CD4-positive, alpha-beta memory T cell (primary cell): ENCODE measurements at regions not wholly inside any gene's neighbourhood (a gene's known extent, or its start where the extent isn't known, plus 50 kb on each side); places are given as distances from the start of the nearest gene placed in this dataset.
A peak's percentile ranks its signal among the peaks of the same experiment; 100 is the strongest.
"Not testable (repeated sequence)": the region's sequence is repeated elsewhere in the genome, so short reads cannot be mapped to it uniquely, and the experiment has no call there.

Source experiments
- CTCF ChIA-PET: fragments of 350-600 bp; sonication (Branson Sonifier 250); formaldehyde crosslinking; loops from one replicate; lab custom pipeline; 2021; ENCODE audit warnings: inconsistent platforms; ENCODE audit not compliant: partially characterized antibody; lab: Charles Lee
- POLR2A ChIA-PET: fragments of 350-600 bp; sonication (Branson Sonifier 250); formaldehyde crosslinking; loops from one replicate; lab custom pipeline; 2021; ENCODE audit not compliant: partially characterized antibody; lab: Charles Lee
- DNase-seq, 5 donors: peaks; one replicate each; pipeline versions ENCODE4 v3.0.0 to v3.0.0-alpha.2; 2020 to 2022; ENCODE audit warnings: mixed read lengths in 1 of 5
- H3K27ac ChIP-seq: one replicate; pipeline ENCODE4 v1.7.0; 2013; ENCODE audit warnings: low read depth, low read length
- H3K27me3 ChIP-seq: 2 replicates; pipeline ENCODE4 v1.7.0; 2013; ENCODE audit warnings: mild to moderate bottlenecking, low read length, moderate library complexity; ENCODE audit not compliant: insufficient read depth
- H3K36me3 ChIP-seq: 2 replicates; pipeline ENCODE4 v1.7.0; 2013; ENCODE audit warnings: mild to moderate bottlenecking, low read length, moderate library complexity; ENCODE audit not compliant: insufficient read depth
- H3K4me1 ChIP-seq: 2 replicates; pipeline ENCODE4 v1.7.0; 2013; ENCODE audit warnings: mild to moderate bottlenecking, low read length, moderate library complexity; ENCODE audit not compliant: insufficient read depth
- H3K4me3 ChIP-seq, 2 donors: one replicate each; pipeline ENCODE4 v1.7.0; 2013; ENCODE audit warnings: low read length in 2 of 2, mild to moderate bottlenecking in 1 of 2
- H3K9me3 ChIP-seq, 2 donors: one replicate each; pipeline ENCODE4 v1.7.0; 2013; ENCODE audit warnings: low read length in 2 of 2, control low read depth in 1 of 2; ENCODE audit not compliant: control insufficient read depth in 1 of 2
- H3K27ac Mint-ChIP-seq, 7 donors: one replicate each; pipeline ENCODE4 v1.8.0; 2020 to 2021; ENCODE audit warnings: mixed read lengths in 7 of 7, mild to moderate bottlenecking in 6 of 7, inconsistent platforms in 3 of 7, moderate library complexity in 3 of 7
- H3K27me3 Mint-ChIP-seq, 2 donors: one replicate each; pipeline ENCODE4 v1.8.0; 2020 to 2021; ENCODE audit warnings: mixed read lengths in 2 of 2
- H3K36me3 Mint-ChIP-seq, 2 donors: one replicate each; pipeline ENCODE4 v1.8.0; 2020 to 2021; ENCODE audit warnings: mixed read lengths in 2 of 2, inconsistent platforms in 1 of 2, mild to moderate bottlenecking in 1 of 2
- H3K4me1 Mint-ChIP-seq, 4 donors: one replicate each; pipeline ENCODE4 v1.8.0; 2020 to 2021; ENCODE audit warnings: mixed read lengths in 4 of 4, mild to moderate bottlenecking in 1 of 4
- H3K4me3 Mint-ChIP-seq, 8 donors: one replicate each; pipeline ENCODE4 v1.8.0; 2020 to 2021; ENCODE audit warnings: mixed read lengths in 8 of 8, mild to moderate bottlenecking in 7 of 8, moderate library complexity in 6 of 8, inconsistent platforms in 3 of 8
- H3K9me3 Mint-ChIP-seq, 8 donors: one replicate each; pipeline ENCODE4 v1.8.0; 2020 to 2021; ENCODE audit warnings: mixed read lengths in 8 of 8, mild to moderate bottlenecking in 5 of 8, inconsistent platforms in 3 of 8, moderate library complexity in 1 of 8
- intact Hi-C: fragments of 100-400 bp; cut with micrococcal nuclease; formaldehyde crosslinking; loops from one replicate; pipeline ENCODE4 v1.15.1; 2023

DNA sequence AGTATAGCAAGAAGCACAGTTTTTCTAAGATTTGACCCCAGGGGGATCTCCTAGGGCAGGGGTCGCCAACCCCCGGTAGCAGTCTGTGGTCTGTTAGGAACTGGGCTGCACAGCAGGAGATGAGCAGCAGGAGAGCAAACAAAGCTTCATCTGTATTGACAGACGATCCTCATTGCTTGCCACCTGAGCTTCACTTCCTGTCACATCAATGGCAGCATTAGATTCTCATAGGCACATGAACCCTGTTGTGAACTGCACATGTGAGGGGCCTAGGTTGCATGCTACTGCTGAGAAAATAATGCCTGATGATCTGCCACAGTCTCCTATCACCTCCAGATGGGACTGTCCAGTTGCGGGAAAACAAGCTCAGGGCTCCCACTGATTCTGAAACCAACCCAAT lies 136.2 kb downstream of the RGPD3 start:
- ChIA-PET CTCF (no interaction called here), POLR2A (no interaction called here)
- no peaks in the 10 kb centered on the region for H3K36me3 ChIP-seq
- H3K4me3 Mint-ChIP-seq, result peak overlapping the region in 3 of 8 donors; percentile 5 to 68 (median 32)
- H3K36me3 Mint-ChIP-seq, result no peaks in the 10 kb centered on the region
- no peak overlapping the region for H3K4me3 ChIP-seq
- no peaks in the 10 kb centered on the region for H3K9me3 ChIP-seq
- intact Hi-C loops, result no loop called here
- H3K27ac Mint-ChIP-seq, result peak overlapping the region in 2 of 7 donors; percentile 2 to 54
- H3K27ac ChIP-seq, result no peak overlapping the region
- peaks cover 1 to 2% of the 10 kb centered on the region in 2 donors for H3K27me3 Mint-ChIP-seq
- H3K4me1 Mint-ChIP-seq, result peaks cover 3 to 9% (median 5%) of the 10 kb centered on the region in 4 donors
- no peak for DNase-seq
- peaks cover 0 to 3% (median 0%) of the 10 kb centered on the region in 8 donors for H3K9me3 Mint-ChIP-seq
- no peaks in the 10 kb centered on the region for H3K4me1 ChIP-seq
- no peaks in the 10 kb centered on the region for H3K27me3 ChIP-seq

DNA sequence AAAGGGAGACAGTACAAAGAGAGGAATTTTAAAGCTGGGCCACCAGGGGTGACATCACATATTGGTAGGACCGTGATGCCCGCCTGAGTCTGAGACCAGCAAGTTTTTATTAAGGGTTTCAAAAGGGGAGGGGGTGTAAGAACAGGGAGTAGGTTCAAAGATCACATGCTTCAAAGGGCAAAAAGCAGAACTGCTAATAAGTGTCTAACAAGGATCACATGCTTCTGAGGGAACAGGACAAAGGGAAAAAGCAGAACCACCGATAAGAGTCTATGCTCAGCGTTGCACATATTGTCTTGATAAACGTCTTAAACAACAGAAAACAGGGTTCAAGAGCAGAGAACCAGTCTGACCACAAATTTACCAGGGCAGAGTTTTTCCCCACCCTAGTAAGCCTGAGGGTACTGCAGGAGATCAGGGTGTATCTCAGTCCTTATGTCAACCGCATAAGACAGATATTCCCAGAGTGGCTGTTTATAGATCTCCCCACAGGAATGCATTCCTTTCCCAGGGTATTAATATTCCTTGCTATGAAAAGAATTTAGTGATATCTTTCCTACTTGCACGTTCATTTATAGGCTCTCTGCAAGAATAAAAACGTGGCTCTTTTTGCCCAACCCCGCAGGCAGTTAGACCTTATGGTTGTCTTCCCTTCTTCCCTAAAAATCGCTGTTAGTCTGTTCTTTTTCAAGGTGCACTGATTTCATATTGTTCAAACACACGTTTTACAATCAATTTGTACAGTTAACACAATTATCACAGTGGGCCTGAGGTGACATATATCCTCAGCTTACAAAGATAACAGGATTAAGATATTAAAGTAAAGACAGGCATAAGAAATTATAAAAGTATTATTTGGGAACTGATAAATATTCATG lies 136.5 kb upstream of the UXS1 start:
- H3K27ac Mint-ChIP-seq, H3K27ac ChIP-seq, H3K9me3 Mint-ChIP-seq, H3K4me1 ChIP-seq, H3K36me3 ChIP-seq, H3K4me1 Mint-ChIP-seq, intact Hi-C loops, H3K27me3 ChIP-seq, DNase-seq, H3K27me3 Mint-ChIP-seq, H3K4me3 ChIP-seq, H3K36me3 Mint-ChIP-seq, H3K4me3 Mint-ChIP-seq, CTCF ChIA-PET, POLR2A ChIA-PET, H3K9me3 ChIP-seq: not testable (repeated sequence)

DNA sequence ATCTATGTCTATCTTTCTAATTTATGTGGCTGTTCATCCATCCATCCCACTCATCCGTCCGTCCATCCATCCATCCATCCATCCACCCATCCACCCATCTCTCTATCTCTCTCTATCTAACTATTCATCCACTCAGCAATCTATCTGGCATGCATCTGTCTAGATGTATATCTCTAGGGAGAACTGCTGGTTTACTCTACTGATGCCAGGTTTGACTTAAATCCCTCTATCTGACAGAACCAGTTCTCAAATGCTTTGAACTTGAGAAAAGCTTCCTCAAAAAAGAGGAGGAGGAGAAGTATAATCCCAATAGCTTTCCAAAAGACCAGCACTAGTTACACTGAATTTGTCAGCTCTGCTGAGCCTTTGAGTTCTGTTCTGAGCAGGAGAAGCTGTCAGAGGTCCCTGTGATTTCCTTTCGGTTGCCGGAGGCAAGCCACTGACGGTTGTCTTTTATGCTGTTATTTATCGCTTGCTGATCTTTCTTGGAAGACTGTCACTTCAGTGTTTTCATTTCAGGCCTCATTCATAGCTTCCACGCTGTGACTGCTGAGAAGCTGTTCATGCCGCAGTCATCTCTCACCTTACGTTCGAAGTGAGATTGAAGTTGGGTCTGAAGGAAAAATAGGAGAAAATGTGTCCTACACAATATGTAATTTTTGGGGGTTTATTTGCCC lies 129.4 kb upstream of the UXS1 start:
- no peaks in the 10 kb centered on the region for H3K4me1 Mint-ChIP-seq
- H3K4me3 Mint-ChIP-seq, result no peak overlapping the region
- DNase-seq, result no peak
- no peaks in the 10 kb centered on the region for H3K9me3 ChIP-seq
- no peaks in the 10 kb centered on the region for H3K4me1 ChIP-seq
- peaks cover 9 to 14% of the 10 kb centered on the region in 2 donors for H3K27me3 Mint-ChIP-seq
- intact Hi-C loops, result no loop called here
- H3K27ac Mint-ChIP-seq, result no peak overlapping the region
- no peaks in the 10 kb centered on the region for H3K36me3 Mint-ChIP-seq
- ChIA-PET POLR2A (no interaction called here), CTCF (no interaction called here)
- no peaks in the 10 kb centered on the region for H3K36me3 ChIP-seq
- no peak overlapping the region for H3K27ac ChIP-seq
- H3K27me3 ChIP-seq, result no peaks in the 10 kb centered on the region
- no peak overlapping the region for H3K4me3 ChIP-seq
- peaks cover 0 to 2% (median 0%) of the 10 kb centered on the region in 8 donors for H3K9me3 Mint-ChIP-seq

DNA sequence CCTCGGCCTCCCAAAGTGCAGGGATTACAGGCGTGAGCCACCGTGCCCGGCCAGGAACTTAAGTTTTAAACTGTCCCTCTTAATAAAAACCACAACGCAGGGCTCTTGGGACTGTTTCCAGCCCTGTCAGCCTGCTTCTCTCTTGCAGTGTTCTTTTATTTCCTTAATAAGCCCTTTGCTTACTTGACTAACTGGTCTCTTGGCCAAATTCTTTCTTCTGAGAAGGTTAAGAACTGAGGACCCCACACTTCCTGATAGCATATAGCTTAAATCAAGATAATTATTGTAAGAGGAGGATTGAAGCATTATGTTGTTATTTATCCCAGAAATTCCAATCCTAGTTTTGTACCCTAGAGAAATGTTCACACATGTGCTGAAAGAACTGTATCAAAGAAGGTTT lies 128.2 kb upstream of the UXS1 start:
- H3K4me1 Mint-ChIP-seq, result no peaks in the 10 kb centered on the region
- no peak overlapping the region for H3K4me3 Mint-ChIP-seq
- intact Hi-C loops, result no loop called here
- peaks cover 0 to 2% (median 0%) of the 10 kb centered on the region in 8 donors for H3K9me3 Mint-ChIP-seq
- DNase-seq, result no peak
- ChIA-PET POLR2A (interaction anchor here (1.0 kb wide), 1 partner anchor 10 kb away, joined by 3 read pairs; no protein-coding TSS in a partner anchor), CTCF (no interaction called here)
- H3K4me1 ChIP-seq, result no peaks in the 10 kb centered on the region
- no peak overlapping the region for H3K4me3 ChIP-seq
- H3K9me3 ChIP-seq, result no peaks in the 10 kb centered on the region
- no peaks in the 10 kb centered on the region for H3K36me3 Mint-ChIP-seq
- no peak overlapping the region for H3K27ac Mint-ChIP-seq
- no peaks in the 10 kb centered on the region for H3K36me3 ChIP-seq
- no peak overlapping the region for H3K27ac ChIP-seq
- H3K27me3 ChIP-seq, result no peaks in the 10 kb centered on the region
- H3K27me3 Mint-ChIP-seq, result peaks cover 9 to 14% of the 10 kb centered on the region in 2 donors

DNA sequence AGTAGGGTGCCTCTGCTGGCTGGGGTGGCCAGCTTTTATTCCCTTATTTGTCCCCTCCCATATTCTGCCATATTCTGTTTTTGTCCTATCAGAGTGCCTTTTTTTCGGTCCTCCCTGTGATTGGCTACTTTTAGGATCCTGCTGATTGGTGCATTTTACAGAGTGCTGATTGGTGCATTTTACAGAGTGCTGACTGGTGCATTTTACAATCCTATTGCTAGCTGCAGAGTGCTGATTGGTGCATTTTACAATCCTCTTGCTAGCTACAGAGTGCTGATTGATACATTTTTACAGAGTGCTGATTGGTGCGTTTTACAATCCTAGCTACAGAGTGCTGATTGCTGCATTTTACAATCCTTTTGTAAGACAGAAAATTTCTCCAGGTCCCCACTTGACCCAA lies 126.3 kb upstream of the UXS1 start:
- H3K4me1 ChIP-seq, H3K4me3 ChIP-seq, H3K4me3 Mint-ChIP-seq, POLR2A ChIA-PET, H3K36me3 Mint-ChIP-seq, DNase-seq, H3K27ac Mint-ChIP-seq, H3K27me3 ChIP-seq, H3K36me3 ChIP-seq, H3K27ac ChIP-seq, CTCF ChIA-PET, intact Hi-C loops, H3K9me3 Mint-ChIP-seq, H3K4me1 Mint-ChIP-seq, H3K9me3 ChIP-seq: not testable (repeated sequence)
- H3K27me3 Mint-ChIP-seq, result peaks cover 7 to 11% of the 10 kb centered on the region in 2 donors

DNA sequence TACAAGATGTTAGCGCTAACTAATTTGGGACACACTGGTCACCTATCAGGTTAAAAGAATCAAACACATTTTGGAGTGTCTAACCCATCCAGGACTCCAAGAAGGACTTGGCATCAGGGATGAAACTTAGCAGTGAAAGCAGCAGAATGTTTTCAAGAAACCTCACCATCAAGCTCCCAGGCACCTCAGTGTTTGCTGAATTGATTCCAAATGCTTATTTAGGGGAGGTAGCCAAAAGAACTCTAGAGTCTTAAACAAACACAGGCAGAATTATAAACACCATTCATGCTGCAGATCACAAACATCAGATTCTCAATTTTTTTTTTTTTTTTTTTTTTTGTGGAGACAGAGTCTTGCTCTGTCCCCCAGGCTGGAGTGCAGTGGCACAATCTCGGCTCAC lies 122.8 kb upstream of the UXS1 start:
- Histone ChIP-seq H3K9me3 (no peaks in the 10 kb centered on the region), H3K27ac (no peak overlapping the region), H3K36me3 (no peaks in the 10 kb centered on the region), H3K4me1 (no peaks in the 10 kb centered on the region), H3K27me3 (no peaks in the 10 kb centered on the region), H3K4me3 (no peak overlapping the region)
- Mint-ChIP-seq H3K4me1 (peaks cover 6 to 9% (median 7%) of the 10 kb centered on the region in 4 donors), H3K9me3 (peaks cover 0 to 2% (median 0%) of the 10 kb centered on the region in 8 donors), H3K27ac (no peak overlapping the region), H3K36me3 (no peaks in the 10 kb centered on the region), H3K4me3 (no peak overlapping the region), H3K27me3 (no peaks in the 10 kb centered on the region)
- no peak for DNase-seq
- ChIA-PET POLR2A (no interaction called here), CTCF (no interaction called here)
- intact Hi-C loops, result no loop called here

DNA sequence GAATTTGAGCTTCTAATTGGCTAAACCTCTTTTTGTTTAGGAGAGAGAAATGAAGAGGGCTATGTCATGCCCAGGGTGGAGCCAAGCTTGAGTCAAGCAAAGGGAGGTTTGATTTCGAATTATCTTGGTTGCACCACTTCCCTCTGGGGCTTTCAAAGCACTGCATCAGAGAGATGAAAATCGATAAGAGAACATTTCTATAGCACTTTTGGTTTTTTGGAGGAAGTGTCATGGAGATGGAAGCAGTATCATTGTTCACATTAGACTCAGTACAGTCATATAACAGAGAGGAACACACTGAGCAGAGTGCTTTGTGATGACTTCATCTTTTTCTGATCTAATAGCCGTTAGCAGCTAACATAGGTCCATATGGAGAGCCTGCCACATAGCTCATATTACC lies 120.3 kb upstream of the UXS1 start:
- peaks cover 6 to 9% (median 7%) of the 10 kb centered on the region in 4 donors for H3K4me1 Mint-ChIP-seq
- H3K4me3 Mint-ChIP-seq, result no peak overlapping the region
- no peaks in the 10 kb centered on the region for H3K4me1 ChIP-seq
- CTCF ChIA-PET, result no interaction called here
- peak; percentile 16 to 57 (median 34) for DNase-seq
- no peaks in the 10 kb centered on the region for H3K9me3 Mint-ChIP-seq
- H3K36me3 ChIP-seq, result no peaks in the 10 kb centered on the region
- peak overlapping the region in 3 of 7 donors; percentile 43 to 64 (median 57) for H3K27ac Mint-ChIP-seq
- H3K27ac ChIP-seq, result no peak overlapping the region
- no peaks in the 10 kb centered on the region for H3K27me3 ChIP-seq
- H3K27me3 Mint-ChIP-seq, result no peaks in the 10 kb centered on the region
- no peak overlapping the region for H3K4me3 ChIP-seq
- POLR2A ChIA-PET, result no interaction called here
- no peaks in the 10 kb centered on the region for H3K36me3 Mint-ChIP-seq
- no peaks in the 10 kb centered on the region for H3K9me3 ChIP-seq
- intact Hi-C loops, result no loop called here
